B cell (primary cell): ENCODE measurements at regions not wholly inside any gene's neighbourhood (a gene's known extent, or its start where the extent isn't known, plus 50 kb on each side); places are given as distances from the start of the nearest gene placed in this dataset.

Experiments
- EZH2 ChIP-seq: IDR thresholded peaks from 2 replicates; pipeline ENCODE4 v1.6.1; 2012; ENCODE audit warnings: borderline replicate concordance, low read depth, mild to moderate bottlenecking, moderate library complexity, low read length; ENCODE audit not compliant: insufficient read depth, poor library complexity, severe bottlenecking
- TF ChIP-seq, protein P1 (sequence below): fragments of 200-600 bp; IDR thresholded peaks from one replicate; pipeline ENCODE4 v1.8.0; 2022; ENCODE audit warnings: antibody characterized with exemption, mild to moderate bottlenecking

GRCh38 chr18:22470248-22471235 is 52.8 kb upstream of the CTAGE1 start:
- TF ChIP-seq, protein P1, sequence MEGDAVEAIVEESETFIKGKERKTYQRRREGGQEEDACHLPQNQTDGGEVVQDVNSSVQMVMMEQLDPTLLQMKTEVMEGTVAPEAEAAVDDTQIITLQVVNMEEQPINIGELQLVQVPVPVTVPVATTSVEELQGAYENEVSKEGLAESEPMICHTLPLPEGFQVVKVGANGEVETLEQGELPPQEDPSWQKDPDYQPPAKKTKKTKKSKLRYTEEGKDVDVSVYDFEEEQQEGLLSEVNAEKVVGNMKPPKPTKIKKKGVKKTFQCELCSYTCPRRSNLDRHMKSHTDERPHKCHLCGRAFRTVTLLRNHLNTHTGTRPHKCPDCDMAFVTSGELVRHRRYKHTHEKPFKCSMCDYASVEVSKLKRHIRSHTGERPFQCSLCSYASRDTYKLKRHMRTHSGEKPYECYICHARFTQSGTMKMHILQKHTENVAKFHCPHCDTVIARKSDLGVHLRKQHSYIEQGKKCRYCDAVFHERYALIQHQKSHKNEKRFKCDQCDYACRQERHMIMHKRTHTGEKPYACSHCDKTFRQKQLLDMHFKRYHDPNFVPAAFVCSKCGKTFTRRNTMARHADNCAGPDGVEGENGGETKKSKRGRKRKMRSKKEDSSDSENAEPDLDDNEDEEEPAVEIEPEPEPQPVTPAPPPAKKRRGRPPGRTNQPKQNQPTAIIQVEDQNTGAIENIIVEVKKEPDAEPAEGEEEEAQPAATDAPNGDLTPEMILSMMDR = no peak
- TF ChIP-seq EZH2 = no peak
